GM08714 (cell line): ENCODE measurements at regions not wholly inside any gene's neighbourhood (a gene's known extent, or its start where the extent isn't known, plus 50 kb on each side); places are given as distances from the start of the nearest gene placed in this dataset.
"Not testable (repeated sequence)": the region's sequence is repeated elsewhere in the genome, so short reads cannot be mapped to it uniquely, and the experiment has no call there.

ENCODE experiments used
- H3K4me3 ChIP-seq: fragments of 200-500 bp; sonication (Bioruptor generic); 2 replicates; pipeline ENCODE4 v1.5.1; 2014; ENCODE audit warnings: mild to moderate bottlenecking, low read length, inconsistent platforms
- ZNF274 ChIP-seq: IDR thresholded peaks from 2 replicates; pipeline ENCODE4 v1.6.1; 2012; ENCODE audit warnings: mild to moderate bottlenecking, low read depth, low read length

DNA sequence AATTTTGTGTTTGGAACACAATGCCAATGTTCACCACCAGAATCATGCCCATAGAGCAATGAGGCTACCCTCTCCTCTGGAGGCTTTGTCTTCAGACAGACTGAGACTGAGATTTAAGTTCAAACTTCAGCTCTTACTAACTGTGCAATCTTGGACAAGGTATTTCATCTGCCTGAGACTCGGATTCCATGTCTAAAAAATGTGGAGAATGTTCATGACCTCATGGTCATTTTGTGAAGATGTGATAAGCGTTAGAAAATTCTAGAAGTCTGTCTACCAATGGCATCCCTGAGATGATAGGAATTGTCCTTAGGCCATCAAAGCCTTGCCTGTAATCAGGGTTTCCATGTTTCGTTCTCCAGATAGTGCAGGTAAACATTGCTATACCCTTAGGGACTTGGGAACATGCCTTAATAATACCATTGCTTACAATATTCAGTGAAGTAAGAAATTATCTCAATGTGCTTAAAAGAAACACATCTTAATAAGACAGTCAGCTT, 388.2 kb upstream of the MAF start:
- no peak overlapping the region for H3K4me3 ChIP-seq
- TF ChIP-seq ZNF274: no peak

DNA sequence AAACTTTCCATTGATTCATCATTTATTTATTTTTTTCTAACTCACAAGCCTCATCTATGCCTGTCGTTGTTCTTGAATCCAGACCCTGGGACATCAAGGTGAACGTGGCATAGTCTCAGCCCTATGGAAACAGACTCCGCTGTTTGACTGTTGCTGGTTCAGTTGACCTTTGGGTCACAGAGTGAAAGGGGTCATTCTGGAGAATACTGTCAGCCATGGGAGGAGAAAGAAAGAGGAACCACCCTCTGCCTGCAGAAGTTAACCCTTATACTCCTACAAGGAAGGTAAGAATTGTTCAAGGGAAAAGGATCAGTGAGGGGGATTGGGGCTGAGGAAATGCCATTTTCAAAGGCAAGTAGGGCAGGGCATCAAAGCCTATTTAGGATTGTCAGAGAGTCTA, 387.6 kb upstream of the MAF start:
- no peak for TF ChIP-seq ZNF274
- no peak overlapping the region for H3K4me3 ChIP-seq

DNA sequence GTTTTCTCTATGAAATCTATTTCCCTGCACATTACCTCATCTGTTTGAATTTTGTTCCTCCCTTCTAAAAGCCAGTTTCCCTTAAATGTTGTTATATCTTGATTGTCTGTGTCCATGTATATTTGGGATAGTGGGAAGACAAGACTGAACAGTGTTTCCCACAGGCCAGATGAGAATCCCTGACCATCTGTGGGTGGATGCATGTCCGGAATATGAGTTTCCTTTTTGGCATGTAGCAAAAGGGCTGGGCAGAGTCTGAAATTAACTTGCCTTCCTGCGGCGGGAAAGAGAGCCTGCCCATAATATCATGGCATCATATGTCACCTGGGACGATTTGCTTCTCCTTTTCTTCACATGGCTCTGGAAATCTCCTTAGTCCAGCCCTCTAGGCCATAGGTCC, 385.8 kb upstream of the MAF start:
- no peak overlapping the region for H3K4me3 ChIP-seq
- no peak for TF ChIP-seq ZNF274

DNA sequence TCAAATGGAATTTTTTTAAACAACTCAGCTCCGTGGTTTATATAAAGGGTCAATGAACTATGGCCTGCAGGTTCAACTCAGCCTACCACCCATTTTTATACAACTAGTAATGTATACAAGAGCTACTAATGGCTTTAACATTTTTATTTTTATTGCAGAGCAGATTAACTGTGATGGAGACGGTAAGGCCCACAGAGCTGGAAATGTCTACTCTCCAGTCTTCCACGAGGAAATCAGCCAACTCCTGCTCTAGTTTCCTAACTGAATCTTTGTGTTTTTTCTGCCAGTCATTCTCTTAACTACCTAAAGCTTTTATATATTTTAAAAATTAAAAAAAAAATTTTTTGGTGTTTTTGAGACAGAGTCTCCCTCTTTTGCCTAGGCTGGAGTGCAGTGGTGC, 385.1 kb upstream of the MAF start:
- TF ChIP-seq ZNF274: no peak
- no peak overlapping the region for H3K4me3 ChIP-seq

DNA sequence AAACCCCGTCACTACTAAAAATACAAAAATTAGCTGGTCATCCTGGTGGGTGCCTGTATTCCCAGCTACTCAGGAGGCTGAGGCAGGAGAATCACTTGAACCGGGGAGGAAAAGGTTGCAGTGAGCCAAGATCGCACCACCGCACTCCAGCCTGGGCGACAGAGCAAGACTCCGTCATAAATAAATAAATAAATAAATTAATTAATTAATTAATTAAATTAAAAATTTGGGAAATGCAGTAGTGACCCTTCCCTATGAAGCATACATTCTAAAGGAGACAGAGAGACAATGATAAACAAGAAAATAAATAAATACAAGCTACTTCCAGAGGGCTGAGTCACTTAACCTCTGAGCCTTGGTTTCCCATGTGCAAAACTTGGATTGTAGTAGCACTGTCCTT, 383.6 kb upstream of the MAF start:
- not testable (repeated sequence) for H3K4me3 ChIP-seq

DNA sequence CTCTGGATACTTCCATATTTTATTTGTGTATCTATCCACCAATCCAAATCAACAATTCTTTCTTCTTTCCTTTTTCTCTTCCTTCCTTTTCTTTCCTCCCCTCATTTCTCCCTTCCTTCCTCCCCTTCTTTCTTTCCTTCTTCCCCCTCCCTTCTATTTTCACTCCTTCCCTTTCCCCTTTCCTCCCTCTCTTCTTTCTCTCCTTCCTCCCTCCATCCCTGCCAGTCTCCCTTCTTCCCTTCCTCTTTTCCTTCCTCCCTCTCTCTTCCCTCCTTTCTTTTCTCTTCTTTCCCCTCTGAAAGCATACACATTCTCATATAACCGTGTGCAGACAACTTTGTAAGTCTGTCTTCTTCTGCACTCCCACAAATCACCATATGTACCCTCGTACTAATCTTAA, 382.3 kb upstream of the MAF start:
- no peak for TF ChIP-seq ZNF274
- no peak overlapping the region for H3K4me3 ChIP-seq

DNA sequence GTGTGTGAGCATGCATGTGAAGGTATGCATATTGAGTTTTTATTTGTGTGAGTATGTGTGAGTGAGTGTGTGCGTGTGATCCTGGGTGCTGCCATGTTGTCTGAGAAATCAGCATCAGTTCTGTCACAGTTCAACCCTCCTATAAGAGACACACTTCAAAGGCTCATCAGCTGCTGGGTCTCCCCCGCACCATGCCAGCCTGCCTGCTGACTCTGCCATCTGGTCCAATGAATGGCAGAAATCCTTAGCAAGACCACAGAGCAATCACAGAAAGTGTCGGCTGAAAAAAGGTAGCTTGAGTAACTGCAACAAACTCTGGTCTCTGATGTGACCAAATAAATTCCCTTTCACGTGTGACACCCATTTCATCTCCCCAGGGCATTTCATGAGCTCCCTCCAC, 381.8 kb upstream of the MAF start:
- H3K4me3 ChIP-seq: no peak overlapping the region
- no peak for TF ChIP-seq ZNF274

DNA sequence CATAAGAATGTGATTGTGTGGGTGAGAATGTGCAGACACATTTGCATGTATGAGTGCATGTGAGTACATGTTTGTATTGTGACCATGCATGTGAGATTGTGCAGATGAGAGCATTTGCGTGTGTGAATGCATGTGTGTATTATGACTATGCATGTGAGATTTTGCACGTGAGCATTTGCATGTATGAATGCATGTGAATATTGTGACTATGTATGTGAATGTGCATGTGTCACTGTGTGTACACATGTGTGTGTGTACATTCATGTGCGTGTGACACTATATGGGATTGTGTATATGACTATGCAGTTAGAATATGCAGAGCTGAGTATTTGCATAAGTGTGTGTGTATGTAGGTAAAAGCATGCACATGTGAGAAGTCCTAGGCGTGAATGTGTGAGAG, 381.3 kb upstream of the MAF start:
- H3K4me3 ChIP-seq: no peak overlapping the region
- TF ChIP-seq ZNF274: no peak

DNA sequence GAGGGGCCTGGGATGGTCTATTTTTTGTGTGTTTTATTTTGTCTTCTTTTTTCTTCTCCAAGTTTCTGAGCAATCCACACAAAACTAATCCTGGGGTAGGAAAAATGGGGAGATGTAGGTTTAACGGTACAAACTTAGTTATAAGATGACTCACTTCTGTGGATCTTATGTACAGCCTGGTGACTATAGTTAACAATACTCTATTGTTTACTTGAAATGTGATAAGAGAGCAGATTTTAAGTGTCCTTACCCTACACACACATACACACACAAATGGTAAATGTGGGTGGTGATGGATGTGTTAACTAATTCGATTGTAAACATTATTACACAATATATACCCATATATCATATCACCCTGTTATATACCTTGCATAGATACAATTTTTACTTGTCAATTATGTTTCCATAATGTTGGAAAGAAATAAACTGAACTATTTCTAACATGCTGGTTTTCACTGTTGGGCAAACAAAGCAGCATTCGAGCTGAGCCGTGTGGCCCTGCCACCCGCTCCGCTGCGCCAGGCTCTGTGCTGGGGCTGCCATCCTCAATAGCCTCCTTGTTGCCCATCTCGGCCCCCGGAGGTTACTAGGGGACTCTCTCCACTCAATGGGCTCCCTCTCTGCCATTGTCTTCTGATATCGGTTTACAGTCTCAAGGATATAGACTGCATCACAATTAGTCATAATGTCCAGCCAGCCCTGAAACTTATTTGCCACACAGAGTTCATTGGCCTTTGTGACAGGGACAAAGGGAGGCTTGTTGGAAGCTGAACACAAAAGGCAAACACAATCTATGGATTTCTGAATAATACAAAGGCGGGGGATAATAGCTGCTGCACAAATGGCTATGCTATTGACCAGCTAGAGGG, 380.3 kb upstream of the MAF start:
- TF ChIP-seq ZNF274: no peak
- H3K4me3 ChIP-seq: no peak overlapping the region

DNA sequence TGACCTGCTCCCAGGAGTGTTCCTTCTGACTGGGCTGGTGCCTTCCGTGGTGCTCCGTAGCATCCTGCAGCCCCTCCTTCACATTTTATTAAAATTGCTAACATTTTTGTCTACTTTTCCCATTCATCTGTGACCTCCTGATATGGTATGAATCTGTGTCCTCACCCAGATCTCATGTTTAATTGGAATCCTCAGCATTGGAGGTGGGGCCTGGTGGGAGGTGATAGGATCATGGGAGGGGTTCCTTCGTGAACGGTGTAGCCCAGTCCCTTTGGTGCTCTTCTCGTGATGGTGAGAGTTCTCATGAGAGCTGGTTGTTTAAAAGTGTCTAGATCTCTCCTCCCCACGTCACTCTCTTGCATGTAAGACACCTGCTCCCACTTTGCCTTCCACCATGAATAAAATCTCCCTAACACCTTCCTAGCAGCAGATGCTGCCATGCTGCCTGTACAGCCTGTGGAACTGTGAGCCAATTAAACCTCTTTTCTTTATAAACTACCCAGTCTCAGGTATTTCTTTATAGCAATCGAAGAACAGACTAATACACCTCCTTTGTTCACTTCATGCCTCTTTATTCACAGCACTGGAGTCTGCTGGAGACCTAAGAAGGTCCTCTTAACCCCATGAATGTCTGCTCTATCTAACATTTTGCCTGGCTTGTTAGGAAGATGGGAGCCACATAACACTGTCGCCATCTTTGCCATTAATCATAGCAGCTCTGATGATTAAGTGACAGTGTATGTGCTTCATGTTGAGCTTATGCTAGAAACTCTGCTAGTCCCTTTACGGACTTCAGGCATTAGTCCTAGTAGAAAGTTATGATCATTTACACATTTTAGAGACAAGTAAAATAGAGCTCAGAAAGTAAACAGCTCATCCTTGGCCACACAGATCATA, 377.7 kb upstream of the MAF start:
- no peak overlapping the region for H3K4me3 ChIP-seq
- TF ChIP-seq ZNF274: no peak

DNA sequence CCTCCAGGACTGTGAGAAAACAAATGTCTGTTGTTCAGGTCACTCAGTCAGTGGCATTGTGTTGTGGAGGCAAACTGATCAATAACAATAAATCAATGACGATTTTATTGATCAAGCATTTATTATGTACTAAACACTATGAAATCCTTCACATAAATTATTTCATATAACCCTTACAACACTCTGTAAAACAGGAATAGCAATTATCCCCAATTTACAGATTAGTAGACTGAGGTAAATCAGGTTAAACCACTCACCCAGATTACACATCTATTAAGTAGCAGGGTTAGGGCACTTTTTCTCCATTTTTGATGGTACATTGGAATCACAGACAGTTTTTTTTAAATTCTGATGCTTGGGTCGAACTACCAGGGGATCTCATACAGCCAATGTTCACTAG, 372.8 kb upstream of the MAF start:
- TF ChIP-seq ZNF274: no peak
- H3K4me3 ChIP-seq: no peak overlapping the region

DNA sequence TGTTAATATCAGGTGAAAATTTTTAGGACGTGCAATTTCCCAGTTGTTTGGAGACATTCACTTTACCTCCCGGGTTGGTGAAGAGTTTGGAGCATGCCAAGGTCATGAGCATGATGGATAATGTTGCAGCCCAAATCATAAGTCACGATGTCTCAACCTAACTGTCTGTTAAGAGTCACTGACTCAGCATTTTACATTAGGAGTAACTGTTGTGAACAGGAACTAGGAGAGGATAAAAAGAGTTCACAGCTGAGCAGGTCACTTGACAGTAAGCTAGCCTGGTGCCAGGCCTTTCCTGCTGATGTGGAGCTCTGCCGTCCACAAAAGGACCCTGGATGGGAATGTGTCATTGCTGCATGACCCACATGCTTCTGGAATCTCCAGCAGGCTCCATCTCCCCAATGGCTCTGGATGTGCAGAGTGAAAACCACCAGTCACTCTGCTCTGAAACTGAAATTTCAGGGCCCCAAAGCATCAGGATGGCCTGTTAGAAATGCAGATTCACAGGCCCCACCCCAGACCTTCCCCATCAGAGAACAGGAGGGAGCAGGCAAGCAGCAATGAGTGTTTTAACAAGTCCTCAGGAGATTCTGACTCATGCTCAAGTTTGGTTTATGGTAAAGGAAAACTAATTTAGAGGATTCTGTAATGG, 371.6 kb upstream of the MAF start:
- no peak for TF ChIP-seq ZNF274
- H3K4me3 ChIP-seq: no peak overlapping the region

DNA sequence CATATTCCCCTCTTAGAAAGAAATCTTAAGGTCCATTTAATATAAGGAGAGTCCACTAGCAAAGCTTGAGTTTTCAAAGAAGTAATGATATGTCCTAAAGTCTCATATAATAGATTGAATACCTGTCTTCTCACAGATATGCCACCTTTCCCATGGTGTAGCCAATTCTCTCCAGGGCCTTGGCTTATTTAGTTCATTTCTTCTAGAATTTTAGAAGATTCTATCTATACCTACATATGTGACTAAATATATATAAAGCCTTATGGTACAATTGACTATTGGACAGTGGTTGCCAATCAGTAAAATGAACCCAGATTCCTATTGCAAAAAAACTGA, 370.7 kb upstream of the MAF start:
- H3K4me3 ChIP-seq: no peak overlapping the region
- no peak for TF ChIP-seq ZNF274

DNA sequence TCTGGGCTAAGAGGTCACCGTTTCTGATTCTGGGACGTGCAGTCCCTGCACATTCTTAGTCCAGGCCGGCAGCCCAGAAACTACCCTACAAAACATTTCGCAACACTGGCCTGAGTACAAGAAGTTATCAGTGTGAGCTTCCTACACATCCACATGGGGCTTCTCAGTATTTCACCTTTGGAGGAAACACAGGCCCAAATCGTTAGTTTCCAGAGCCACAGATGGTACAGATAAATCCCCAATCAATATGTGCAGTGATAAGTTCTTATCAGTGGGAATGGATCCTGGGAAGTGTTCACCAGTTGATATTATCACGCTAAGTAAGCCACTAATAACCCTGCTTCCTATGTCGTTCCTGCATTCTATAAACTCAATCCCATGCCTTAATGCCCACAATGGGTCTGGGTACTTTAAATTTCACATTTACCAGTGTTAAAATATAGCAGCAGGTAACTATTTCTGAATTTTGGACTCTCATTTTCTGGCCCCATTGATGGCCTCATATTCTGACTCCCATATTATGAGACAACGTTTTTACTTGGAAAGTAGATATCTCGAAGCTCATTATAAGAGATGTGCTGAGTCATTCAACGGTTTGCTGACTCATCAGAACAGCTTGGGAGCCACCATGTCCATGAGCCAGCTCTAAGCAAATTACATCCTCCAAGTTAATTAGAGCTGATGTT, 370.2 kb upstream of the MAF start:
- no peak for TF ChIP-seq ZNF274
- no peak overlapping the region for H3K4me3 ChIP-seq
